ENCODE measurements at regions not wholly inside any gene's neighbourhood (a gene's known extent, or its start where the extent isn't known, plus 50 kb on each side); places are given as distances from the start of the nearest gene placed in this dataset.
A peak's percentile ranks its signal among the peaks of the same experiment; 100 is the strongest.
"Not testable (repeated sequence)": the region's sequence is repeated elsewhere in the genome, so short reads cannot be mapped to it uniquely, and the experiment has no call there.

- no peak for DNase-seq (ENCODE audit: low spot score)
These were observed 111.1 kb downstream of the KLF8 start for GRCh38 chrX:56343219-56343618.

- DNase-seq (ENCODE audit: low spot score): no peak
These were observed 111.5 kb downstream of the KLF8 start for GRCh38 chrX:56343664-56344063.

- not testable (repeated sequence) for DNase-seq (ENCODE audit: low spot score)
These were observed 126.0 kb downstream of the KLF8 start for GRCh38 chrX:56358145-56358544.

- DNase-seq (ENCODE audit: low spot score): not testable (repeated sequence)
These were observed 133.0 kb downstream of the KLF8 start for GRCh38 chrX:56365171-56365570.

- DNase-seq (ENCODE audit: low spot score): no peak
These were observed 134.7 kb downstream of the KLF8 start for GRCh38 chrX:56366901-56367300.

- DNase-seq (ENCODE audit: low spot score): no peak
These were observed 136.8 kb downstream of the KLF8 start for GRCh38 chrX:56368962-56369361.

- DNase-seq (ENCODE audit: low spot score): not testable (repeated sequence)
These were observed 148.0 kb downstream of the KLF8 start for GRCh38 chrX:56379984-56380780.

GRCh38 chrX:56382278-56382677, 150.1 kb downstream of the KLF8 start:
- DNase-seq (ENCODE audit: low spot score): no peak

- no peak for DNase-seq (ENCODE audit: low spot score)
These were observed 153.2 kb downstream of the KLF8 start for GRCh38 chrX:56385336-56385735.

- no peak for DNase-seq (ENCODE audit: low spot score)
These were observed 153.8 kb downstream of the KLF8 start for GRCh38 chrX:56385960-56386359.

GRCh38 chrX:56397636-56398035, 165.5 kb downstream of the KLF8 start:
- DNase-seq (ENCODE audit: low spot score): peak; percentile 47

- DNase-seq (ENCODE audit: low spot score): no peak
These were observed 161.2 kb upstream of the UBQLN2 start for GRCh38 chrX:56402207-56402606.

- no peak for DNase-seq (ENCODE audit: low spot score)
These were observed 133.8 kb upstream of the UBQLN2 start for GRCh38 chrX:56429581-56429980.

- not testable (repeated sequence) for DNase-seq (ENCODE audit: low spot score)
These were observed 111.4 kb upstream of the UBQLN2 start for GRCh38 chrX:56451981-56452380.

GRCh38 chrX:56462389-56462788, 101.0 kb upstream of the UBQLN2 start:
- no peak for DNase-seq (ENCODE audit: low spot score)

- no peak for DNase-seq (ENCODE audit: low spot score)
These were observed 95.0 kb upstream of the UBQLN2 start for GRCh38 chrX:56468441-56468840.

GRCh38 chrX:56494923-56495322, 68.5 kb upstream of the UBQLN2 start:
- not testable (repeated sequence) for DNase-seq (ENCODE audit: low spot score)

- DNase-seq (ENCODE audit: low spot score): no peak
These were observed 64.7 kb upstream of the UBQLN2 start for GRCh38 chrX:56498756-56499155.

- DNase-seq (ENCODE audit: low spot score): no peak
These were observed 64.1 kb upstream of the UBQLN2 start for GRCh38 chrX:56499372-56499771.

- DNase-seq (ENCODE audit: low spot score): no peak
These were observed 59.3 kb upstream of the UBQLN2 start for GRCh38 chrX:56503941-56504673.

- DNase-seq (ENCODE audit: low spot score): no peak
These were observed 57.6 kb upstream of the UBQLN2 start for GRCh38 chrX:56505866-56506265.
